GM19438 (cell line): ENCODE measurements at regions not wholly inside any gene's neighbourhood (a gene's known extent, or its start where the extent isn't known, plus 50 kb on each side); places are given as distances from the start of the nearest gene placed in this dataset.
"Not testable (repeated sequence)": the region's sequence is repeated elsewhere in the genome, so short reads cannot be mapped to it uniquely, and the experiment has no call there.

Experiments
- ATAC-seq: cut with Tn5 transposase; IDR thresholded peaks from one replicate; pipeline ENCODE4 v1.9.1; 2021; ENCODE audit warnings: low read depth; ENCODE audit not compliant: unreplicated experiment

DNA sequence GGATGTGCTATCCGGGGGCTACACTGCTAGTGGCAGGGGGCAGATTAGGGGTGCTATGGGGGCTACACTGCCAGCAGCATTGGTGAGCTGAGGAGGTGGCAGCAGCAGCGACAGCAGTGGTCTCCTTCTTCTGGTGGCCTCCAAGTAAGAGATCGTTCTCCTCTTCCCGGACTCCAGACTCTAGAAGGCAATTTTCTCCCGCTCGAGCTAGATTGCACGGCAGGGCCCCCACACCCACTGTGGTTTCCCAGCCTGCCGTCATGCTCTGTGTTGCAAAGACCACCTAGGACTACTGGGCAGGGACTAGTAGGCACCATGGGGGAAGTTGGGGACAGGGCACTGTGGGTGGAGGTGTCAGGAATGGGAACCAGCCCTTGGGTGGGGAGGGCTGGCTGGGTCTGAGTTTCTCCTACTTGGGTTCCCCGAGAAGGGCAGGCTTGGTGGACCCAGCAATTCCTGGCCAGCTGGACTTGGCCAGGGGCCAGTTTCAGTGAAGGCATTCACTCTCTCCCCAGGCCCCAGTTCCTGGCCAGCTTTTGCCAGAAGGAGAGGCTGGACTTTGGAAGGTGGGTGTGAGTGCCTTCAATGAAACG is 203.4 kb upstream of the WSB1 start:
- ATAC-seq = not testable (repeated sequence)

- no peak for ATAC-seq
Observed at GRCh38 chr17:27091043-27091497, 202.8 kb upstream of the WSB1 start.

DNA sequence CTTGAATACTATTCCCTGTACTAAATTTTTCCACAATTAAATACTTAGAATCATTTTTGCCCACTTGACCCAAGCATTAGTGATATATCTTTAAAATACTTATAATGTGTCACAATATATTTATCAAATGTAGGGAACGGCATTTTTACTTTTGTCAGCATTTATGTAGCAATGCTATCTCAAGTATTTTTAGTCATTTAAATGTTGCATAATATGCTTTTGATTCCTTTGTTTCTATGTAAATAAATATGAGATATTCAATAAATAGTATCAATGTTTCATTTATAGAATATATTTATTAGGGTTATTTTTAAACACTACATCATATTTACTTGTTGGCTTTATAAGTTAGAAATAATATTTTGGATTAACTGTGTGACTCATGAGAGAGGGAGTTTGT is 199.7 kb upstream of the WSB1 start:
- not testable (repeated sequence) for ATAC-seq

DNA sequence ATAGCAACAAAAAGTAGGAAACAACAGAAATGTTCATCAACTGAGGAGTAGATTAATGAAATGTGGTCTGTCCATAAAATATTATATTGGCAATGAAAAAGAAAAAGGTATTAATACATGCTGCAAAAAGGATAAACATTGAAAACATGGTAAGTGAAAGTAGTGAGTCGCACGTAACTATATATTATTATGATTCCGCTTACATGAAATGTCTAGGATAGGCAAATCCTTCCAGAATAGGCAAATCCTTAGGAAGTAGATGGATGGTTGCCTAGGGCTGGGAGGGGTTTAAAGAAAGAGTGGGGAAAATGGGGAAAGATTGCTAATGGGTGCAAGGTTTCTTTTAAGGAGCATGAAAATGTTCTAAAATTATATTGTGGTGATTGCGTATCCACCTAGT is 198.1 kb upstream of the WSB1 start:
- ATAC-seq = not testable (repeated sequence)

GRCh38 chr17:27099266-27099665 is 194.6 kb upstream of the WSB1 start:
- ATAC-seq = not testable (repeated sequence)

DNA sequence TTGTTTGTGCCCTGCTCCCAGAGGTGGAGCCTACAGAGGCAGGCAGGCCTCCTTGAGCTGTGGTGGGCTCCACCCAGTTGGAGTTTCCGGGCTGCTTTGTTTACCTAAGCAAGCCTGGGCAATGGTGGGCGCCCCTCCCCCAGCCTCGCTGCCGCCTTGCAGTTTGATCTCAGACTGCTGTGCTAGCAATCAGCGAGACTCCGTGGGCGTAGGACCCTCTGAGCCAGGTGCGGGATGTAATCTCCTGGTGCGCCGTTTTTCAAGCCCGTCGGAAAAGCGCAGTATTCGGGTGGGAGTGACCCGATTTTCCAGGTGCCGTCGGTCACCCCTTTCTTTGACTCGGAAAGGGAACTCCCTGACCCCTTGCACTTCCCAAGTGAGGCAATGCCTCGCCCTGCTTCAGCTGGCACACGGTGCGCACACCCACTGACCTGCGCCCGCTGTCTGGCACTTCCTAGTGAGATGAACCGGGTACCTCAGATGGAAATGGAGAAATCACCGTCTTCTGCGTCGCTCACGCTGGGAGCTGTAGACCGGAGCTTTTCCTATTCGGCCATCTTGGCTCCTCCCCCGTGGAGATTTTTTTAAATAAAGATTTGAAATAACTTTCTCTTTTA is 189.2 kb upstream of the WSB1 start:
- not testable (repeated sequence) for ATAC-seq

- no peak for ATAC-seq
Observed at GRCh38 chr17:27105636-27106035, 188.3 kb upstream of the WSB1 start.

DNA sequence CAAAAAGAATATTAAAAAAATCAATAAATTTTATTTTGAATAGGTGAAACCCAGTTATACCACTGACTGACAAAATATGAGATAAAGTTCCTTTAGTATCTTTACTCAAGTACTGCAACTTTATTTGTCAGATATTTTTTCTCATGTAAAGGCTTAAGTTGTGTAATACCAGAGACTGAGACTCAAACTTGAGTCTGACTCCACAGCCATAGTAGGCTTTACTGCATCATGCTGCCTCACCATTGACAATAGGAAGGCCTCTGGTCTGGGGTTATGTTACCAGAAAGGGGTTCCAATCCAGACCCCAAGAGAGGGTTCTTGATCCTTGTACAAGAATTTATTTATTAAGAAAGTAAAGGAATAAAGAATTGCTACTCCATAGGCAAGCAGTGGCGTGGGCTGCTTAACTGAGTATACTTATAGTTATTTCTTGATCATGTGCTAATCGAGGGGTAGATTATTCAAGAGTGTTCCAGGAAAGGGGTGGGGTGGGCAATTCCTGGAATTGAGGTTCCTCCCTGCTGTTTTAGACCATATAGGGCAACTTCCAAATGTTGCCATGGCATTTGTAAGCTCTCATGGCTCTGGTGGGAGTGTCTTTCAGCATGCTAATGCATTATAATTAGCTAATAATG is 187.4 kb upstream of the WSB1 start:
- ATAC-seq = no peak

DNA sequence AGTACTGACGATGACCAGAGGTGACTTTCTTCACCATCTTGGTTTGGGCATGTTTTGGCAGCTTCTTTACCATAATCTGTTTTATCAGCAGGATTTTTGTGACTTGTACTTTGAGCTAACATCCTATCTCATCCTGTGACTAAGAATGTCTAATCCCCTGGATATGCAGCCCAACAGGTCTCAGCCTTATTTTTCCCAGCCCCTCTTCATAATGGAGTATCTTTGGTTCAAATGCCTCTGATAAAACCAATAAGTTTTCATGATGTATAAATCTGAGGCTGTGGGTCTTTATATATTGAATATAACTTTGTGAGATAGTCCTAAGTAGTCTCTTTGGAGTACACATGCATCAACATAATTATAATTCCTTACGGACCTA is 186.9 kb upstream of the WSB1 start:
- ATAC-seq = no peak

DNA sequence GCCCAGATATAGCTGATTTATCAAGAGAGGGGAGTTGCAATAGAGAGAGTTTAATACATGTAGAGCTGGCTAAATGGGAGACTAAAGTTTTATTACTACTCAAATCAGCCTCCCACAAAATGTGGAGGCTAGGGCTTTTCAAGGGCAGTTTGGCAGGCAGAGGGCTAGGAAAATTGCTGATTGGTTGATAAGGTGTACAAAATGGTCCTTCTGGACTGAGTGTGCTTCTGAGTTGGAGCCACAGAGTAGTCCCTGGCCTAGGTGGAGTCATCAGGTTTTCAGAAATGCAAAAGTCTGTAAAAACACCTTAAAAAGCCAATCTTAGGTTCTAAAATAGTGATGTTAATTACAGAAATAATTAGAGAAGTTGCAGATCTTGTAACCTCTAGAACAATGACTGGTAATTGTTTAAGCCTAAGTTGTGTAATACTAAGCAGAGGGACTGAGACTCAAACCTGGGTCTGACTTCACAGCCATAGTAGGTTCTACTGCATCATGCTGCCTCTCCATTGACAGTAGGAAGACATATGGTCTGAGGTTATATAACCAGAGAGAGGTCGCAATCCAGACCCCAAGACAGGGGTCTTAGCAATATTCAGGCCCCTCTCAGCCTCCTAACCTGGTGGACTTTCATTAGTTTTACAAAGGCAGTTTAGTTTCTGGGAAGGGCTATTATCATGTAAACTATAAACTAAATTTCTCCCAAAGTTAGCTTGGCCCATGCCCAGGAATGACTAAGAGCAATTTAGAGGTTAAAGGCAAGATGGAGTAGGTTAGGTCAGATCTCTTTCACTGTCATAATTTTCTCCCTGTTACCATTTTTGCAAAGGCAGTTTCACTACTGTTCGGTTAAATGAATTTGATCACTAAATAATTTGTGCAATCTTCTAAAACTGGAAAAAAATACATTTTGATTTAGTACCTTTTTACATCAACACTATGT is 186.3 kb upstream of the WSB1 start:
- ATAC-seq = not testable (repeated sequence)

DNA sequence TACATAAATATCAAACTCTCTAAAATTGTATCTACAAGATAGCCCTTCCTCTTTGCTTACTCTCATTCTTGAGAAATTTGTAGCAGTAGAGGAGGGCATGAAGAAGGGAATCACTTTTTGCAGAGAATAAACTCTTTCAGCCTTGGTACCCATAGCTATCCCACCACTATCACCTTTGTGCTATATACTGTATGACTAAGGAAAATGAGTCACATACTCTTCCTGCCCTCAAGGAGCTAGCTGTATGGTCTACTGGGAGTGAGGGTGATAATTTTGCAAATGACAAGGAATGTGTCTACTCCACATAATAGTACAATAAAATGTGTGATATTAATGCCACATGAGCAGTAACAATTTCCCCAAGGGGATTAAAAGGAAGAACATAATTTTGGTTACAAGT is 184.6 kb upstream of the WSB1 start:
- ATAC-seq = no peak

DNA sequence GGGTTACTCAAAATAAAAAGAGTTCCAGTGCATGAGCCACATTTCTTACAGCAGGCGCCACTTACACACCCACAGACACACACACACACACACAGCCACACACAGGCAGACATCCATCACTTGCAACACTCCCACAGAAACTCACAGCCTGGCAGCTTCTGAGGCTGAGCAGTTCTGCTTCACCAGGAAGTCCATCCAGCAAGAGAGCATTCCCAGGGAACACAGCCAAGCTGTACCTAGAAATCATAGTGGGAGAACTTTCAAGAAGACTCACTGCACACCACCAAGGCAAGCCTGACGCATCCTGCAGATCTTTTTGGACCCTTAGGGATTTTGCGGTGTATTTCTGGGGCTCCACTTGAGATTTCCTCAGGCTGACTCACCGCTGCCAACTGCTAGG is 140.9 kb upstream of the WSB1 start:
- ATAC-seq = no peak

DNA sequence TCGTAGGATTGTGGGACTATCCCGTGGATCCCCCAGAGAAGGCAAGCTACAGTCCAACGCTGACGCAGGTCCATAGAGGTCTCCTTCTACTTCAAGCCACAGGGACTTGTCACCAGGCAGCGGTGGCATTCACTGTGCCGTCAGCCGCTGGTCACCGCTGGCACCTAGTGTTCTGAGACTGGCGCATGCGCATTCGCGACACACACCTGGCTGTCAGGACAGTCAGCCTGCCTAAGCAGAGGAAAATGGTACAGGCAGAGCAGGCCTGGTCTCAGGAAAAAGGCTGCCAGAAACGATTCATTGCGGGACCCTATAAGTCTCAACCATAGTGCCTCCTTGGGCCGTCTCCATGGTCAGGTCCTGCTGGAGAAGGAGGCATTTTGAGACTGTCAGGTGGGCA is 138.0 kb upstream of the WSB1 start:
- ATAC-seq = no peak

- ATAC-seq = no peak
Observed at GRCh38 chr17:27157297-27157696, 136.6 kb upstream of the WSB1 start.

GRCh38 chr17:27157898-27158297 is 136.0 kb upstream of the WSB1 start:
- no peak for ATAC-seq

GRCh38 chr17:27158382-27158781 is 135.5 kb upstream of the WSB1 start:
- no peak for ATAC-seq

GRCh38 chr17:27180322-27180721 is 113.6 kb upstream of the WSB1 start:
- ATAC-seq = no peak

DNA sequence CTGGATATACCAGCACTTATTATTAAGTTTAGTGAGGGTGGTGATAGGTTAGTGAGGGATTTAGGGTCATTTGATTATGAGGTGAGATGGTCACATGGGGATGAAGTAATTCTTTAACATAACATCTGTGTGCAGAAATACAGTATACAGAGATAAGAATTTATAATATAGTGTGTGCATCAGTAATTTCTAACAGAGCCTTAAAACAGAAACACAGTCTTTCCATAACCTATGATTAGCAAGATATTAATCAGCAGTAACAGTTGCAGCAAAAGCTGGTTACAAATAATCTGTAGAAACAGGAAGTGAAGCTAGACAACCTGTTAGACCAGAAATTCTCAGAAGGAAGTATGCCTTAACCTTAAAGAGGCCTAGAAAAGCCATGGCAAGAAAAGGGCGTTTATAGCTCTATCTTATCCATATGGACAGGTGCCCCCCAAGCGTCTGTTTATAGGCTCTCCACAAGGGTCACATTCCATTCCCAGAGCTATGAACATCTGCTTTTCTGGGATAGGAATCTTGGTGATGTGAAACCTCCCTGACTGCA is 112.5 kb upstream of the WSB1 start:
- ATAC-seq = not testable (repeated sequence)

DNA sequence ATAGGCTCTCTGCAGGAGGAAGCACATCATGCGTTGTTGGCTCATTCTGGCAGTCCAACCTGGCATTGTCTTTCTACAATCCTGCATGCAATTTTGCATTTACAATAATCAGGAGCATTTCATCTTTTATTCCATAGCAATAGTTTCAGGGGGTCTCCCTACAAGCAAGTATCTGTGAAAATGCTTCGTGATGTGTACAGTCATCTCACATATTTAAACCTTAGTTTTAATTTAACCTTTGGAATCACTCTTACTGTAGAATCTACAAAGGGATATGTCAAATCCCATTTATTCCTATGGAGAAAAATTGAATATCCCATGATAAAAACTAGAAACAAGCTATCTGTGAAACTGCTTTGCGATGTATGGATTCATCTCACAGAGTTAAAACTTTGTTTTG is 112.0 kb upstream of the WSB1 start:
- no peak for ATAC-seq

DNA sequence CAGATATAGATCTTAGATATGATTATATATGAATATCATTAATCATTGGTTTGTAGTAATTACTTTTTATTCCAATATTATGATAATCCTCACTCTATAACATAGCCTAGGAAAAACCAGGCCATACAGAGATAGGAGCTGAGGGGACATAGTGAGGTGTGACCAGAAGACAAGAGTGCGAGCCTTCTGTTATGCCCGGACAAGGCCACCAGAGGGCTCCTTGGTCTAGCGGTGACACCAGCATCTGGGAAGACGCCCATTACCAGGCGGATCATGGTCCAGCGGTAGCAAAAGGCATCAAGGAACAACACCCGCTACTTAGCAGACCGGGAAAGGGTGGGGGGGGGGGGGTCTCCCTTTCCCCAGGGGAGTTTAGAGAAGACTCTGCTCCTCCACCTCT is 96.4 kb upstream of the WSB1 start:
- ATAC-seq = not testable (repeated sequence)

DNA sequence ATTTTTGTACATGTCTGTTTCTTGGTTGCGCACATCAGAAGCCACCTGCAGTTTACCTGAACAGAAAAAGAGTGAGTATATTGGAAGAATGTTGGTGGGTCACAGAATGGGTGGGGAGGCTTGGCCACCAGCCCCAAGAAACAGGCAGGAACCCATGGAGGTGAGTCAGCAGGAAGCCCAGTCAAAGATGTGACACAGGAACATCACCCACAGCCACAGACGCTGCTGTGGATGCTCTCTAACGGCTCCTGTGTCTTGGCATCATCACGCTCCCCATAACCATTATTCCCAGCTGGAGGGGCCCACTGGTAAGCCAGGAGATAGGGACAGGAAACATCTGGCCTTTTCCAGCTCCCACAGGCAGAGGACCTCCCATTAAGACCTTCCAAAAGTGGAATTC is 94.0 kb upstream of the WSB1 start:
- no peak for ATAC-seq
